ENCODE measurements at regions not wholly inside any gene's neighbourhood (a gene's known extent, or its start where the extent isn't known, plus 50 kb on each side); places are given as distances from the start of the nearest gene placed in this dataset.

DNA sequence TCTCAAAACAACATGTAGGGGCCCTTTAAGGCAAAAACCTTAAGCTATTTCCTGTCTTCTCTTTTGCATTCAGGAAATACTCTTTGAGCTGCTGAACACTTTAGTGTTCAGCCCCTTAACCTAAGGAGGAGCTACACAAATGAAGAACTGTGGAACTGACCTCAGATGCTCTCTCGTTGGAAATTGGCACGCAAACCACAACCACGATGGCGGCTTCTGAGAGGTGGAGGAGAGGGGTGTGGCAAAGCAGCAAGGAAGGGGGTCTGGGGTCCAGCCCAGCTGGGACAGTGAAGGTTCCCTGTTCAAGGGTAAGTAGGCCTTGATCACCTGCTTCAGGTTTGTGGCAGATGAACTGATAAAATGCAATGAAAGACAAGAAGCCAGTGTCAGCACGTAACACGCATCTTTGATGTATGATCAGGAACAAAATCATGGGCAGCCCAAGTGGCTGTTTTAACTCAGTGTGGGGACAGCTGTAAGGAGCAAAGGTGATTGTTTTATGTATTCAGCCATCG, 291.6 kb upstream of the TNRC6C start:
- H3K27ac ChIP-seq: no peak overlapping the region
- no peaks in the 10 kb centered on the region for H3K27me3 ChIP-seq
- TF ChIP-seq, protein P1, sequence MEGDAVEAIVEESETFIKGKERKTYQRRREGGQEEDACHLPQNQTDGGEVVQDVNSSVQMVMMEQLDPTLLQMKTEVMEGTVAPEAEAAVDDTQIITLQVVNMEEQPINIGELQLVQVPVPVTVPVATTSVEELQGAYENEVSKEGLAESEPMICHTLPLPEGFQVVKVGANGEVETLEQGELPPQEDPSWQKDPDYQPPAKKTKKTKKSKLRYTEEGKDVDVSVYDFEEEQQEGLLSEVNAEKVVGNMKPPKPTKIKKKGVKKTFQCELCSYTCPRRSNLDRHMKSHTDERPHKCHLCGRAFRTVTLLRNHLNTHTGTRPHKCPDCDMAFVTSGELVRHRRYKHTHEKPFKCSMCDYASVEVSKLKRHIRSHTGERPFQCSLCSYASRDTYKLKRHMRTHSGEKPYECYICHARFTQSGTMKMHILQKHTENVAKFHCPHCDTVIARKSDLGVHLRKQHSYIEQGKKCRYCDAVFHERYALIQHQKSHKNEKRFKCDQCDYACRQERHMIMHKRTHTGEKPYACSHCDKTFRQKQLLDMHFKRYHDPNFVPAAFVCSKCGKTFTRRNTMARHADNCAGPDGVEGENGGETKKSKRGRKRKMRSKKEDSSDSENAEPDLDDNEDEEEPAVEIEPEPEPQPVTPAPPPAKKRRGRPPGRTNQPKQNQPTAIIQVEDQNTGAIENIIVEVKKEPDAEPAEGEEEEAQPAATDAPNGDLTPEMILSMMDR (IDR thresholded peaks at IDR 0.05): no peak
- no peak for TF ChIP-seq POLR2A (IDR thresholded peaks at IDR 0.05)
- no peak for DNase-seq
- intact Hi-C loops (cut with DNase I): no loop called here
- 52 to 64% (median 60%) methylated on average over 7 of the region's 7 CpGs for WGBS, 3 donors
- H3K36me3 ChIP-seq: no peaks in the 10 kb centered on the region
- no peak overlapping the region for H3K4me3 ChIP-seq
- no peaks in the 10 kb centered on the region for H3K4me1 ChIP-seq (ENCODE audit: insufficient read depth)
- H3K9me3 ChIP-seq: no peaks in the 10 kb centered on the region

DNA sequence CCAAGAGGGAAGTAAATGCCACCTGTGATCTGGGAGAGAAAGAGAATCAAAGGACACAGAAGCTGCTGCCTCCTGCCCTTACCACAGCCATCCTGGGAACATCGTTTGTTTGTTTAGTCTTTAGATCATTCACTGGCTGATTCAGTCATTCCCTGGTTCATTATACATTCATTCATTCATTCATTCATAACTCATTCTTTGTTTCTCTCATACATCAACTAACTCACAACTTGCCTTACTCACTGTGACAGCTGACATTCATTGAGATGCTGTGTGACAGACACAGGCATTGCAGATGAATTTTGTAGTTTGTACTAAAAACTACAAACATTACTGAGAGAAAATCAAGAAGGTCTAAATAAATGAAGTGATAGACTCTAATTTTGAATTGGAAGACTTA, 291.0 kb upstream of the TNRC6C start:
- H3K4me1 ChIP-seq (ENCODE audit: insufficient read depth): no peaks in the 10 kb centered on the region
- no peak for DNase-seq
- TF ChIP-seq POLR2A (IDR thresholded peaks at IDR 0.05) (no peak), EP300 (IDR thresholded peaks at IDR 0.05) (no peak)
- TF ChIP-seq, protein P1 (IDR thresholded peaks at IDR 0.05): no peak
- H3K36me3 ChIP-seq: no peaks in the 10 kb centered on the region
- WGBS, 3 donors: 71 to 82% (median 74%) methylated on average over 1 of the region's 1 CpG
- intact Hi-C loops (cut with DNase I): no loop called here
- no peak overlapping the region for H3K4me3 ChIP-seq
- no peaks in the 10 kb centered on the region for H3K27me3 ChIP-seq
- H3K9me3 ChIP-seq: no peaks in the 10 kb centered on the region
- H3K27ac ChIP-seq: no peak overlapping the region

DNA sequence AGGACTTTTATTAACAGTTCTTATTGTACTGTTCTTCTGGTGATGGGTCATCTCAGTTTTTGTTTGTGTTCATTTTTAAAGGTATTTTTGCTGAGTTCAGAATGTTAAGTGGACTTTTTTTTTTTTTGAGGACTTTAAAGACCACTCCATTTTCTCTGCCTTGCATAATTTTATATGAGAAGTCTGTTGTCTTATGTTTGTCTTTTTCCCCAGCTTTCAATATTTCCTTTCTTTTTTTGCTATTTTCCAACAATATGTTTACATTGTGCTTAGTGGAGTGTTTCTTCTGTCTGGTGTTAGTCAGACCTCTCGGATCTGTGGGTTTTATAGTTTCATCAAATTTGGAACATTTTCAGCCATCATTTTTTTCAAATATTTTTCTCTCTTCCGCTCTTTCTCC, 290.0 kb upstream of the TNRC6C start:
- H3K9me3 ChIP-seq: no peaks in the 10 kb centered on the region
- no peaks in the 10 kb centered on the region for H3K36me3 ChIP-seq
- TF ChIP-seq, protein P1 (IDR thresholded peaks at IDR 0.05): no peak
- TF ChIP-seq POLR2A (IDR thresholded peaks at IDR 0.05) (no peak), EP300 (IDR thresholded peaks at IDR 0.05) (no peak)
- 63 to 86% (median 65%) methylated on average over 2 of the region's 2 CpGs for WGBS, 3 donors
- no peak overlapping the region for H3K27ac ChIP-seq
- no peak for DNase-seq
- H3K4me3 ChIP-seq: no peak overlapping the region
- no peaks in the 10 kb centered on the region for H3K27me3 ChIP-seq
- intact Hi-C loops (cut with DNase I): no loop called here
- H3K4me1 ChIP-seq (ENCODE audit: insufficient read depth): no peaks in the 10 kb centered on the region

DNA sequence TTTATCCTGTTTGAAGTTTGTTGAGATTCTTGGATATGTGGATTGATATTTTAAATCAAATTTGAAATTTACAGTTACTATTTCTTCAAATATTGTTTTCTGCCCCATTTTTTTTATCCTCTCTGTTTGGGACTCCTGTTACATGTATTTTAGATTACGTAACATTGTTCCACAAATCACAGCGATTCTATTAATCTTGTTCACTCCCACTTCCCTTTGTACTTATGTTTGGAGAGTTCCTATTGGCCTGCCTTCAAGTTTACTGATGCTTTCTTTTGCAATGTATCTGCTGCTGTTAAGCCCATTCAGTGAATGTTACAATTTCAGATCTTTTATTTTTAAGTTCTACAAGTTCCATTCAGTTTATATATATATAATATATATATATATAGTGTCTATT, 288.3 kb upstream of the TNRC6C start:
- Histone ChIP-seq H3K4me3 (no peak overlapping the region), H3K36me3 (no peaks in the 10 kb centered on the region), H3K9me3 (no peaks in the 10 kb centered on the region), H3K27me3 (no peaks in the 10 kb centered on the region), H3K4me1 (ENCODE audit: insufficient read depth) (no peaks in the 10 kb centered on the region), H3K27ac (no peak overlapping the region)
- TF ChIP-seq EP300 (IDR thresholded peaks at IDR 0.05) (no peak), POLR2A (IDR thresholded peaks at IDR 0.05) (no peak)
- TF ChIP-seq, protein P1 (IDR thresholded peaks at IDR 0.05): no peak
- no peak for DNase-seq
- 76 to 82% (median 81%) methylated on average over 2 of the region's 2 CpGs for whole genome bisulfite sequencing, 3 donors
- intact Hi-C loops (cut with DNase I): no loop called here
